IPS DF 19.7 (cell line): ENCODE measurements at regions not wholly inside any gene's neighbourhood (a gene's known extent, or its start where the extent isn't known, plus 50 kb on each side); places are given as distances from the start of the nearest gene placed in this dataset.

Experiments
- DNase-seq: peaks from one replicate; pipeline ENCODE4 v3.0.0-alpha.2; 2013; ENCODE audit warnings: low read depth, low spot score

- no peak for DNase-seq
Measured at GRCh38 chr10:14396411-14397048, 65.8 kb upstream of the FRMD4A start.

GRCh38 chr10:14394179-14394578 is 63.5 kb upstream of the FRMD4A start:
- no peak for DNase-seq

GRCh38 chr10:14391342-14391741 is 60.6 kb upstream of the FRMD4A start:
- no peak for DNase-seq

- no peak for DNase-seq
Measured at GRCh38 chr10:14389981-14390590, 59.4 kb upstream of the FRMD4A start.

- DNase-seq, result no peak
Measured at GRCh38 chr10:14385596-14386593, 55.2 kb upstream of the FRMD4A start.

GRCh38 chr10:14384915-14385314 is 54.2 kb upstream of the FRMD4A start:
- no peak for DNase-seq

GRCh38 chr10:14384116-14384730 is 53.5 kb upstream of the FRMD4A start:
- DNase-seq, result no peak

- no peak for DNase-seq
Measured at GRCh38 chr10:14383266-14383665, 52.5 kb upstream of the FRMD4A start.

GRCh38 chr10:14382531-14382930 is 51.8 kb upstream of the FRMD4A start:
- no peak for DNase-seq

- no peak for DNase-seq
Measured at GRCh38 chr10:14382022-14382421, 51.3 kb upstream of the FRMD4A start.

GRCh38 chr10:14381475-14381874 is 50.8 kb upstream of the FRMD4A start:
- DNase-seq, result no peak

- no peak for DNase-seq
Measured at GRCh38 chr10:14380746-14381145, 50.0 kb upstream of the FRMD4A start.
